HT-29 (cell line): ENCODE measurements at regions not wholly inside any gene's neighbourhood (a gene's known extent, or its start where the extent isn't known, plus 50 kb on each side); places are given as distances from the start of the nearest gene placed in this dataset.
"Not testable (repeated sequence)": the region's sequence is repeated elsewhere in the genome, so short reads cannot be mapped to it uniquely, and the experiment has no call there.

Source experiments
- DNase-seq: peaks from one replicate; pipeline ENCODE4 v3.0.0-alpha.2; 2015; ENCODE audit warnings: low spot score

- not testable (repeated sequence) for DNase-seq
Measured at GRCh38 chr6:125591796-125592195, 157.6 kb upstream of the HEY2 start.

GRCh38 chr6:125593746-125594145, 155.7 kb upstream of the HEY2 start:
- DNase-seq, result no peak

GRCh38 chr6:125596020-125596419, 153.4 kb upstream of the HEY2 start:
- DNase-seq, result no peak

- DNase-seq, result no peak
Measured at GRCh38 chr6:125597411-125598253, 151.8 kb upstream of the HEY2 start.

GRCh38 chr6:125598422-125598821, 151.0 kb upstream of the HEY2 start:
- DNase-seq, result peak; percentile 15

- no peak for DNase-seq
Measured at GRCh38 chr6:125604257-125604656, 145.2 kb upstream of the HEY2 start.

GRCh38 chr6:125611573-125612344, 137.7 kb upstream of the HEY2 start:
- DNase-seq, result no peak

- DNase-seq, result no peak
Measured at GRCh38 chr6:125612345-125612846, 137.0 kb upstream of the HEY2 start.

- no peak for DNase-seq
Measured at GRCh38 chr6:125618629-125619028, 130.8 kb upstream of the HEY2 start.

GRCh38 chr6:125623085-125623484, 126.3 kb upstream of the HEY2 start:
- no peak for DNase-seq

- no peak for DNase-seq
Measured at GRCh38 chr6:125631165-125631564, 118.3 kb upstream of the HEY2 start.

- DNase-seq, result not testable (repeated sequence)
Measured at GRCh38 chr6:125636011-125636410, 113.4 kb upstream of the HEY2 start.

GRCh38 chr6:125636671-125637070, 112.8 kb upstream of the HEY2 start:
- no peak for DNase-seq

GRCh38 chr6:125637207-125637606, 112.2 kb upstream of the HEY2 start:
- no peak for DNase-seq

GRCh38 chr6:125639466-125640020, 109.9 kb upstream of the HEY2 start:
- DNase-seq, result no peak

GRCh38 chr6:125640441-125641150, 108.8 kb upstream of the HEY2 start:
- no peak for DNase-seq

- not testable (repeated sequence) for DNase-seq
Measured at GRCh38 chr6:125643967-125644661, 105.3 kb upstream of the HEY2 start.

GRCh38 chr6:125647391-125647790, 102.0 kb upstream of the HEY2 start:
- DNase-seq, result no peak

- DNase-seq, result not testable (repeated sequence)
Measured at GRCh38 chr6:125653752-125654151, 95.7 kb upstream of the HEY2 start.

- no peak for DNase-seq
Measured at GRCh38 chr6:125655511-125655910, 93.9 kb upstream of the HEY2 start.

GRCh38 chr6:125656287-125656870, 93.1 kb upstream of the HEY2 start:
- no peak for DNase-seq
